ENCODE measurements at regions not wholly inside any gene's neighbourhood (a gene's known extent, or its start where the extent isn't known, plus 50 kb on each side); places are given as distances from the start of the nearest gene placed in this dataset.

GRCh38 chr10:113340282-113340681, 212.6 kb upstream of the HABP2 start:
- Histone ChIP-seq H3K79me2 (ENCODE audit: low read length) (no peaks in the 10 kb centered on the region), H3K27me3 (ENCODE audit: low read depth, low read length) (no peaks in the 10 kb centered on the region), H3K9me3 (ENCODE audit: insufficient read depth, low read length) (no peaks in the 10 kb centered on the region), H3K4me2 (ENCODE audit: low read length) (no peak overlapping the region), H3K4me1 (ENCODE audit: low read length) (no peaks in the 10 kb centered on the region), H3K4me3 (ENCODE audit: low read length) (no peak overlapping the region), H3K9ac (ENCODE audit: low read length) (no peak overlapping the region), H3K27ac (ENCODE audit: low read length) (no peak overlapping the region), H3K36me3 (replicated peaks; ENCODE audit: low read depth, low read length) (no peaks in the 10 kb centered on the region), H4K20me1 (ENCODE audit: insufficient read depth, low read length) (no peaks in the 10 kb centered on the region), H2AFZ (ENCODE audit: low read depth, low read length) (no peak overlapping the region)
- no peak for TF ChIP-seq EZH2phosphoT487 (IDR thresholded peaks at IDR 0.05; ENCODE audit: low read depth)
- no peak for TF ChIP-seq CTCF (IDR thresholded peaks at IDR 0.05; ENCODE audit: low read depth, low read length)

GRCh38 chr10:113341138-113341537, 211.7 kb upstream of the HABP2 start:
- H3K9me3 ChIP-seq (ENCODE audit: insufficient read depth, low read length), result no peaks in the 10 kb centered on the region
- TF ChIP-seq CTCF (IDR thresholded peaks at IDR 0.05; ENCODE audit: low read depth, low read length) (no peak), EZH2phosphoT487 (IDR thresholded peaks at IDR 0.05; ENCODE audit: low read depth) (no peak)
- H3K4me1 ChIP-seq (ENCODE audit: low read length), result no peaks in the 10 kb centered on the region
- H3K36me3 ChIP-seq (replicated peaks; ENCODE audit: low read depth, low read length), result no peaks in the 10 kb centered on the region
- H3K4me3 ChIP-seq (ENCODE audit: low read length), result no peak overlapping the region
- no peaks in the 10 kb centered on the region for H4K20me1 ChIP-seq (ENCODE audit: insufficient read depth, low read length)
- H3K4me2 ChIP-seq (ENCODE audit: low read length), result no peak overlapping the region
- no peaks in the 10 kb centered on the region for H3K79me2 ChIP-seq (ENCODE audit: low read length)
- no peak overlapping the region for H3K9ac ChIP-seq (ENCODE audit: low read length)
- H3K27ac ChIP-seq (ENCODE audit: low read length), result no peak overlapping the region
- H3K27me3 ChIP-seq (ENCODE audit: low read depth, low read length), result no peaks in the 10 kb centered on the region
- no peak overlapping the region for H2AFZ ChIP-seq (ENCODE audit: low read depth, low read length)

- Histone ChIP-seq H3K9ac (ENCODE audit: low read length) (no peak overlapping the region), H3K9me3 (ENCODE audit: insufficient read depth, low read length) (no peaks in the 10 kb centered on the region), H3K27me3 (ENCODE audit: low read depth, low read length) (no peaks in the 10 kb centered on the region), H4K20me1 (ENCODE audit: insufficient read depth, low read length) (no peaks in the 10 kb centered on the region), H2AFZ (ENCODE audit: low read depth, low read length) (no peak overlapping the region), H3K4me1 (ENCODE audit: low read length) (no peaks in the 10 kb centered on the region), H3K36me3 (replicated peaks; ENCODE audit: low read depth, low read length) (no peaks in the 10 kb centered on the region), H3K4me3 (ENCODE audit: low read length) (no peak overlapping the region), H3K4me2 (ENCODE audit: low read length) (no peak overlapping the region), H3K27ac (ENCODE audit: low read length) (no peak overlapping the region), H3K79me2 (ENCODE audit: low read length) (no peaks in the 10 kb centered on the region)
- TF ChIP-seq CTCF (IDR thresholded peaks at IDR 0.05; ENCODE audit: low read depth, low read length) (no peak), EZH2phosphoT487 (IDR thresholded peaks at IDR 0.05; ENCODE audit: low read depth) (no peak)
Observed at GRCh38 chr10:113345826-113346624, 206.8 kb upstream of the HABP2 start.

GRCh38 chr10:113347508-113347907, 205.3 kb upstream of the HABP2 start:
- Histone ChIP-seq H3K36me3 (replicated peaks; ENCODE audit: low read depth, low read length) (no peaks in the 10 kb centered on the region), H3K9ac (ENCODE audit: low read length) (no peak overlapping the region), H3K27me3 (ENCODE audit: low read depth, low read length) (no peaks in the 10 kb centered on the region), H3K4me3 (ENCODE audit: low read length) (no peak overlapping the region), H3K79me2 (ENCODE audit: low read length) (no peaks in the 10 kb centered on the region), H3K4me2 (ENCODE audit: low read length) (no peak overlapping the region), H3K9me3 (ENCODE audit: insufficient read depth, low read length) (no peaks in the 10 kb centered on the region), H4K20me1 (ENCODE audit: insufficient read depth, low read length) (no peaks in the 10 kb centered on the region), H2AFZ (ENCODE audit: low read depth, low read length) (no peak overlapping the region), H3K27ac (ENCODE audit: low read length) (no peak overlapping the region), H3K4me1 (ENCODE audit: low read length) (no peaks in the 10 kb centered on the region)
- TF ChIP-seq EZH2phosphoT487 (IDR thresholded peaks at IDR 0.05; ENCODE audit: low read depth) (no peak), CTCF (IDR thresholded peaks at IDR 0.05; ENCODE audit: low read depth, low read length) (no peak)

Data from OCI-LY3 (cell line).